SK-N-MC (cell line): ENCODE measurements at regions not wholly inside any gene's neighbourhood (a gene's known extent, or its start where the extent isn't known, plus 50 kb on each side); places are given as distances from the start of the nearest gene placed in this dataset.

Experiments used
- EZH2 ChIP-seq: fragments of 200-600 bp; sonication (generic); IDR thresholded peaks from one replicate; pipeline ENCODE4 v1.6.1; 2017; ENCODE audit warnings: antibody characterized with exemption
- POLR2AphosphoS5 ChIP-seq: IDR thresholded peaks from 2 replicates; pipeline ENCODE4 v1.6.1; 2012; ENCODE audit warnings: mild to moderate bottlenecking, low read depth, low read length, borderline replicate concordance

DNA sequence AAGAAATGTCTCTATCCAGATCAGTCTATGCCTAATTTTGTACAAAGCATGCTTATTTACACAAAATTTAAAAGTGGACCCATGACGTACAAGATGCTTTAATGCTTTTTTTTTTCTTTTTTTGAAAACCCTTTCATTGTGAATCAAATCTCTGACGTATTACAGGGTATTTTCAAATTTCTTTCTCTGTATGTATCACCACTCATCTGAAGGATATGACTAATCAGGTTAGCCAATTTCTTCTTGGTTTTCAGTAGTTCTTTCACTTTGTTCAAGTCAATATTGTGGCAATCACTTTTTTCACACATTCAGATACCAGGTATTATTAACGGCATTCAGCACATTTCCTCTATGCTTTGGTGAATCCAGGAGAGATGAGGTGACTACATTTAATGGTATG lies 685.3 kb downstream of the TRHDE start:
- TF ChIP-seq EZH2 (no peak), POLR2AphosphoS5 (no peak)
